CD14-positive monocyte (primary cell): ENCODE measurements at regions not wholly inside any gene's neighbourhood (a gene's known extent, or its start where the extent isn't known, plus 50 kb on each side); places are given as distances from the start of the nearest gene placed in this dataset.

Source experiments
- DNase-seq, 3 donors: peaks; one replicate each; pipeline ENCODE4 v3.0.0-alpha.2; 2011 to 2022
- H2AFZ ChIP-seq: 2 replicates; pipeline ENCODE4 v1.6.0; 2012; ENCODE audit warnings: mild to moderate bottlenecking, low read depth, low read length, inconsistent platforms; ENCODE audit not compliant: insufficient read depth, poor library complexity, severe bottlenecking
- H3K27ac ChIP-seq, 2 donors: 1 replicate in 1 of 2; 2 replicates in 1 of 2; pipeline ENCODE4 v1.5.1; 2012 to 2013; ENCODE audit warnings: low read length in 2 of 2, control low read depth in 1 of 2, inconsistent platforms in 1 of 2, low read depth in 1 of 2, mild to moderate bottlenecking in 1 of 2
- H3K27me3 ChIP-seq, 2 donors: one replicate each; pipeline versions ENCODE4 v1.6.0 to v1.6.1; 2011 to 2013; ENCODE audit warnings: low read length in 2 of 2; ENCODE audit not compliant: control insufficient read depth in 2 of 2, insufficient read depth in 2 of 2
- H3K36me3 ChIP-seq, 2 donors: replicated peaks in 1 of 2; 1 replicate in 1 of 2; 2 replicates in 1 of 2; pipeline versions ENCODE4 v1.5.1 to v1.6.1; 2012 to 2013; ENCODE audit warnings: low read length in 2 of 2, control low read depth in 1 of 2, inconsistent platforms in 1 of 2, mild to moderate bottlenecking in 1 of 2; ENCODE audit not compliant: insufficient read depth in 2 of 2, control insufficient read depth in 1 of 2
- H3K4me1 ChIP-seq, 2 donors: 1 replicate in 1 of 2; 2 replicates in 1 of 2; pipeline versions ENCODE4 v1.5.1 to v1.6.1; 2012 to 2013; ENCODE audit warnings: low read length in 2 of 2, control low read depth in 1 of 2, inconsistent platforms in 1 of 2, mild to moderate bottlenecking in 1 of 2, moderate library complexity in 1 of 2; ENCODE audit not compliant: insufficient read depth in 2 of 2, control insufficient read depth in 1 of 2
- H3K4me2 ChIP-seq: replicated peaks from 2 replicates; pipeline ENCODE3; 2012; ENCODE audit warnings: low read length, moderate library complexity, mild to moderate bottlenecking; ENCODE audit not compliant: poor library complexity, severe bottlenecking; ENCODE audit errors: extremely low read depth
- H3K4me3 ChIP-seq, 3 experiments: fragments of 200-600 bp in 1 of 3; sonication (generic) in 1 of 3; replicated peaks in 1 of 3; 1 replicate in 2 of 3; 2 replicates in 1 of 3; pipeline ENCODE4 v1.5.1; 2011 to 2013; ENCODE audit warnings: low read length in 3 of 3, mild to moderate bottlenecking in 3 of 3, control low read depth in 2 of 3, low read depth in 2 of 3, inconsistent platforms in 1 of 3, moderate library complexity in 1 of 3
- H3K79me2 ChIP-seq: 2 replicates; pipeline ENCODE4 v1.6.0; 2012; ENCODE audit warnings: mild to moderate bottlenecking, control low read depth, inconsistent platforms, low read length, moderate library complexity; ENCODE audit not compliant: insufficient read depth
- H3K9ac ChIP-seq: 2 replicates; pipeline ENCODE4 v1.6.0; 2017; ENCODE audit warnings: low read length, mild to moderate bottlenecking; ENCODE audit not compliant: insufficient read depth, poor library complexity, severe bottlenecking
- H3K9me3 ChIP-seq, 2 donors: replicated peaks in 1 of 2; 1 replicate in 1 of 2; 2 replicates in 1 of 2; pipeline versions ENCODE4 v1.5.1 to v1.6.1; 2012 to 2013; ENCODE audit warnings: low read length in 2 of 2, control low read depth in 1 of 2; ENCODE audit not compliant: control insufficient read depth in 1 of 2, insufficient read depth in 1 of 2
- H4K20me1 ChIP-seq: 2 replicates; pipeline ENCODE4 v1.6.0; 2012; ENCODE audit warnings: mild to moderate bottlenecking, low read length, control low read depth, moderate library complexity; ENCODE audit not compliant: insufficient read depth
- H3K27ac Mint-ChIP-seq, 7 donors: one replicate each; pipeline ENCODE4 v1.8.0; 2020; ENCODE audit warnings: mild to moderate bottlenecking in 7 of 7, mixed read lengths in 7 of 7, moderate library complexity in 6 of 7, inconsistent platforms in 2 of 7
- H3K27me3 Mint-ChIP-seq, 3 donors: one replicate each; pipeline ENCODE4 v1.8.0; 2021 to 2022; ENCODE audit warnings: low read depth in 3 of 3, mild to moderate bottlenecking in 3 of 3, mixed read lengths in 3 of 3, moderate library complexity in 3 of 3, inconsistent platforms in 1 of 3
- H3K36me3 Mint-ChIP-seq, 2 donors: one replicate each; pipeline ENCODE4 v1.8.0; 2020; ENCODE audit warnings: mixed read lengths in 2 of 2, inconsistent platforms in 1 of 2, mild to moderate bottlenecking in 1 of 2
- H3K4me1 Mint-ChIP-seq: one replicate; pipeline ENCODE4 v1.8.0; 2020; ENCODE audit warnings: mild to moderate bottlenecking, mixed read lengths
- H3K4me3 Mint-ChIP-seq, 2 donors: one replicate each; pipeline ENCODE4 v1.8.0; 2020; ENCODE audit warnings: mild to moderate bottlenecking in 2 of 2, mixed read lengths in 2 of 2, moderate library complexity in 1 of 2
- H3K9me3 Mint-ChIP-seq, 7 donors: one replicate each; pipeline ENCODE4 v1.8.0; 2020 to 2022; ENCODE audit warnings: mixed read lengths in 7 of 7, mild to moderate bottlenecking in 6 of 7, moderate library complexity in 6 of 7, inconsistent platforms in 2 of 7
- CTCF ChIP-seq: fragments of 200-600 bp; IDR thresholded peaks from one replicate; pipeline ENCODE4 v1.8.0; 2022; ENCODE audit warnings: antibody characterized with exemption, mild to moderate bottlenecking
- WGBS: methylation state at CpG from one replicate; pipeline ENCODE4 v1.1.5; 2013; ENCODE audit warnings: missing lambda C conversion rate; ENCODE audit not compliant: insufficient coverage; 5-methylcytosine and 5-hydroxymethylcytosine counted together
- intact Hi-C, 2 donors: fragments of 100-400 bp; cut with micrococcal nuclease; formaldehyde crosslinking; loops; one replicate each; pipeline versions ENCODE4 v1.15.0 to v1.15.1; 2023

GRCh38 chr16:64440005-64440404, 681.9 kb downstream of the CDH11 start:
- Mint-ChIP-seq H3K9me3 (peaks cover 0 to 3% (median 0%) of the 10 kb centered on the region in 7 donors), H3K4me3 (no peak overlapping the region), H3K4me1 (no peaks in the 10 kb centered on the region), H3K36me3 (no peaks in the 10 kb centered on the region), H3K27ac (no peak overlapping the region), H3K27me3 (no peaks in the 10 kb centered on the region)
- H3K27me3 ChIP-seq: no peaks in the 10 kb centered on the region
- no peak for TF ChIP-seq CTCF
- intact Hi-C loops: no loop called here
- H3K36me3 ChIP-seq: no peaks in the 10 kb centered on the region
- no peaks in the 10 kb centered on the region for H3K9me3 ChIP-seq
- no peaks in the 10 kb centered on the region for H3K4me1 ChIP-seq
- no peak overlapping the region for H2AFZ ChIP-seq
- no peaks in the 10 kb centered on the region for H3K79me2 ChIP-seq
- H3K9ac ChIP-seq: no peak overlapping the region
- H3K4me2 ChIP-seq: no peak overlapping the region
- no peak overlapping the region for H3K27ac ChIP-seq
- DNase-seq: no peak
- WGBS: no CpG with 5 or more reads among the region's 5 CpGs
- no peaks in the 10 kb centered on the region for H4K20me1 ChIP-seq
- H3K4me3 ChIP-seq: no peak overlapping the region

- no peak for TF ChIP-seq CTCF
- Histone ChIP-seq H3K4me2 (no peak overlapping the region), H3K4me3 (no peak overlapping the region), H3K9ac (no peak overlapping the region), H3K4me1 (no peaks in the 10 kb centered on the region), H4K20me1 (no peaks in the 10 kb centered on the region), H3K27ac (no peak overlapping the region), H3K79me2 (no peaks in the 10 kb centered on the region), H3K9me3 (no peaks in the 10 kb centered on the region), H3K36me3 (no peaks in the 10 kb centered on the region), H2AFZ (no peak overlapping the region), H3K27me3 (no peaks in the 10 kb centered on the region)
- intact Hi-C loops: no loop called here
- no peaks in the 10 kb centered on the region for H3K4me1 Mint-ChIP-seq
- no peak overlapping the region for H3K27ac Mint-ChIP-seq
- H3K36me3 Mint-ChIP-seq: no peaks in the 10 kb centered on the region
- H3K4me3 Mint-ChIP-seq: no peak overlapping the region
- H3K9me3 Mint-ChIP-seq: peaks cover 0 to 10% (median 0%) of the 10 kb centered on the region in 7 donors
- 70% methylated on average over 6 of the region's 9 CpGs for WGBS
- no peaks in the 10 kb centered on the region for H3K27me3 Mint-ChIP-seq
- no peak for DNase-seq
Observed at GRCh38 chr16:64437706-64438324, 684.0 kb downstream of the CDH11 start.
